Activated naive CD4-positive, alpha-beta T cell (primary cell): ENCODE measurements at regions not wholly inside any gene's neighbourhood (a gene's known extent, or its start where the extent isn't known, plus 50 kb on each side); places are given as distances from the start of the nearest gene placed in this dataset.

Source experiments
- DNase-seq, 4 experiments: peaks; one replicate each; lab custom pipeline; 2025; lab: John Stamatoyannopoulos, UW

DNA sequence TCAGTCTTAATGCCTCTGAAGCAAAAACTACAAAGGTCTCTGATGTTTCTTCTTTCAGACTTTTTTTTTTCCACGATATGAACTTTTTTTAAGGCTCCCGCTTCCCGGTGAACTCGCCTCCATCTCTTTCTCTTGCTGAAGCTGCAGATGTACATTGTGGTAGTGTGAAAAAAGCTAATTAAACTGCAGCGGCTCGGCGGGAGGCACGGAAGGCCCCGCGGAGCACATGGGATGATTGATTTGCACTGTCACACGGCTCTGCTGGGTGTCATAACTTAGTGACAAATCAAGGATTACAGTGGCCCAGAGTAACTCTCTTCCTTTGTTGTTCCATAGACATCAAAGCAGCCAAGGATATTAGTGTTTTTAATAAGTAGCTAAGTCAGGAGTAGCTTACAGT lies 196.3 kb downstream of the AXIN2 start:
- DNase-seq: no peak

DNA sequence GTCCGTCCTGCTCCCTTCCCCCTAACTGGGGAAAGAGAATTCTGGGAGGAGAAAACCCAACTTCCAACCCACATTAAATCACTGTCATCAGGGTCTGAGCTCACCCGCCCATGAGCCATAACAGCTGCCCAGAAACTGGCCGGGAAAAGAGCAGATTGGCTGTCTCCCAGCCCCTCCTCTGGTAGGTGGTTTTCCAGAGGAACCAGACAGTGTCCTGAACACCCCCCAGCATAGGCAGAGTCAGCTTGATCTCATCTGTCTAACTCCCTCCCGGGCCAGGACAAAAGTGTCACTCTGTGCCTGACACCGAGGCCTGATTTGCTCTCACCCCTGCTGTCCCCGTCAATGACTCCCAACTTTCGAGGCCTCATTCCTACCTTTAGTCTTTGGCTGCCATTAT lies 197.0 kb downstream of the AXIN2 start:
- DNase-seq: no peak

DNA sequence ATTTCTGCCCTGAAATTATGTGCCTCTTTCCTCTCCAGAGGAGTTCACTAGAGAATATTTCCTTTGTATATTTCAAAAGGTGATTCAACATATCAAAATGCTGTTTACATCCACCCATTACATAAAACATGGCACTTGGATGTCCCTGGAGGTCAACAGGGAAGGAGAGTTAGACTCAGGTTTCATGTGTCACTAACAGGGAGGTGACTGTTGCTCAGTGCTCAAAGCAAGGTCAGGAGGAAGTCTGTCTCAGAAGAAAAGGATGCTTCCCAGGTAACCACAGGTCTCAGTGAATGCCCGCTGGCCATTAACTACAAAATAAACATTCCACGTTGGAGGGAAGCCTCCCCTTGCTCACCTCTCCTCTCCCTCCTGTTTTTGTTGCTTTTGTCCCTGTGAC lies 198.6 kb downstream of the AXIN2 start:
- no peak for DNase-seq

DNA sequence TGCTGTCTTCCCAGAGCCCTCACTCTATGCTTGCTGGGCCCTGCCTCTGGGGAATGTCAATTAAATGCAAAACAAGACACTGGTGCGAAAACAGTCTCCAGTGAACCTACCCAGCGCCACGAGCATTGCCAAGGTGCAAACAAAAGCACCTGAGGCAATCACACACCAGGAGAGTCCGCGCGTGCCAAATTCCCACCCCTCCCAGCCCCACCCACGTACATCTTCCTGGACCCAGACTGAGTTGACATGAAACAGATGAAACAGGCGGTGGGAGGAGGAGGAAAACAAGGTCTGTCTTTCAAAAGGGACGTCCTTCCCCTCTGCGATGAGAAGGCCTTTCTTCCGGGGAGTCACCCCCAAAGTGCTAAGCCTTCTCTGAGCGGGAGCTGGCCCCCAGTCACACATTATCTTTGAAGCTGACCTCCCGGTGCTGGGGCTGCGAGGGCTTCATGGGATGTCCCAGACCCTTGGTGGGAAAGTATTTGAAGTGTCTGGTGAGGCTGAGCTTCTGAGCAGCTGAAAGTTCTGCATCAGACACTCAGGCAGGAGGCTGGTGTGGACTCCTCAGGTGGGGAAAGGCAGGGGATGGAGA lies 200.4 kb downstream of the AXIN2 start:
- DNase-seq: no peak

DNA sequence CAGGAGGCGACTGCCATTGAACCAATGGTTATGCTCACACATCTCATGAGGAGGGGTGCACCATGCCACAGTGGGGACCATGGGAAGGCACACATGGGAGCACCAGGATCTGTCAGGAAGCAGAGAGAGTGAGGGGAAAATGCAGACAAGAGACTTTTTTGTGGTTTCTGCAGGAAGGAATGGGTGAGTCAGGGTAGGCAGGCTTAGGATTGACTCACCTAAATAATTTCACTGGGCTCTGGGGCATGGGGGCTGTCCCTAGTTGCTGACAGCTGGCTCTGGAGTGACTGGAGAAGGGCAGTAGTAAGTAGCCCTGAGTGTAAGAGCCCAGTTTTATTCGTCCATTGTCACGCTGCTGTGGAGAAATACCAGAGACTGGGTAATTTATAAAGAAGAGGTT lies 202.4 kb downstream of the AXIN2 start:
- no peak for DNase-seq

DNA sequence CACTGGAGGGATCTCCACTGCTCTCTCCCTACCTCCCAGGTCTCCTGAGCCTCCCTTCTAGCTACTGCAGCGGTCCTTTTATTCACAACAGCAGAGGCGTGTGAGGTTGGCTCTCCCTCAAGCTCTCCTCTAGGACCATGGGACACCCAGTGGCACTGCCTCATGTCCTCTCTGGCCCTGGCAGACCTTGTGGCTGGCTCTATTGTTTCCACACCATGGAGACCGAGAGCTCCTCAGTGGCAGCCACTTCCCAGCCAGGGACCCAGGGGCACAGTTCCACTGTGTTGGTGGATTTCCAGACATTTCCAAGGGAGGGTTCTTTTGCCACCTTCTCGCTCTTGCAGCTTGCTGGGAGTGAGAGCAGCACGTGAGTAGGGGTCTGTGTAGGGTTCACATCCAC lies 204.9 kb downstream of the AXIN2 start:
- no peak for DNase-seq

DNA sequence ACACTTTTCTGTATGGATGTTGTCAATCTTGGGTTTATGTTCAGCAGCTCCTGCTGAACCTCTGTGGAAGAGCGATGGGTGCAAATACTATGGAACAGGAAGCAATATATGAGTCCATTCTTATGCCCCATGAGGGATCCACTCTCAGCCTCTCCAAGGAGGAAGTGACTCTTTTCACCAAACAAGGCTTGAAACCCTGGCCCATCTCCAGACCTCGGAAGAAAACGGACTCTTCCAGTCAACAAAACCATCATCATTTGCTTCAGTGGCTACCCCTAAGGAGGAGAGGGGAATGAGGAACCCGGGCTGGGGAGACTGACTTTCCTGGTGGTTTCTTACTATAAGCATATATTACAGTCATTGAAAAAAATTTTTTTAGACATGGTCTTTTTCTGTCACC lies 206.2 kb downstream of the AXIN2 start:
- no peak for DNase-seq

DNA sequence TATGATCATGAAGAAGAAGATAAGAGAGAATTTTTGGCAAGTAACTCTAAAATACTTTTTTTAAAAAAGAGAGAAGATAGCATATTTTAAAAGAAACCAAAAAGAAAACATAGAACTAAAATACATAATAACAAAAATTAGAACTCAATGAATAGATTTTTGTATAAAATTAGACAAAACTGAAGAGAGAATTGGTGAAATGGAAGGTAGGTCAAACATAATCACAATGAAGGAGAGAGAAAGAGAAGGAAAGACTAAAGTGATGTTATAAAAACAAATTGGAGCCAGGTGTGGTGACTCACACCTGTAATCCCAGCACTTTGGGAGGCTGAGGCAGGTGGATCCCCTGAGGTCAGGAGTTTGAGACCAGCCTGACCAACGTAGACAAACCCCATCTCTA lies 211.5 kb downstream of the AXIN2 start:
- DNase-seq: no peak

DNA sequence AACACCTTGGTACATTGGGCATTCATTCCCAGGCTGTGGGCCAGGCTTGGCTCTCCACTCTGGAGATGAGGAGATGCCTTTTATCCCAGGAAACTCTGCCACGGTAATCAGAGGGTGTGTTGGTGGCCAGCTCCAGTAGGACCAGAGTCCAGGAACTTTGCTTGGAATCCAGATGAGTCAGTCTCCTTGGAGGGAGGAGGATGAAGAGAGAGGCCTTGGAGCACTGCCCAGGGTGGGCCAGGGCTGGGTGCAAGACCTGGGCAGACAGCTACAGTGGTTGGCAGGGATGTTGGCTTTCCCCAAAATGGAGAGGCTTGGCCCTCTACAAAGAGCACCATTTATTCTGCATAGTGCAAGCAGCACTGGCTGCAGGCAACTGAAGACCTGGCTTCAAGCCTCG lies 209.0 kb downstream of the RGS9 start:
- DNase-seq: no peak

DNA sequence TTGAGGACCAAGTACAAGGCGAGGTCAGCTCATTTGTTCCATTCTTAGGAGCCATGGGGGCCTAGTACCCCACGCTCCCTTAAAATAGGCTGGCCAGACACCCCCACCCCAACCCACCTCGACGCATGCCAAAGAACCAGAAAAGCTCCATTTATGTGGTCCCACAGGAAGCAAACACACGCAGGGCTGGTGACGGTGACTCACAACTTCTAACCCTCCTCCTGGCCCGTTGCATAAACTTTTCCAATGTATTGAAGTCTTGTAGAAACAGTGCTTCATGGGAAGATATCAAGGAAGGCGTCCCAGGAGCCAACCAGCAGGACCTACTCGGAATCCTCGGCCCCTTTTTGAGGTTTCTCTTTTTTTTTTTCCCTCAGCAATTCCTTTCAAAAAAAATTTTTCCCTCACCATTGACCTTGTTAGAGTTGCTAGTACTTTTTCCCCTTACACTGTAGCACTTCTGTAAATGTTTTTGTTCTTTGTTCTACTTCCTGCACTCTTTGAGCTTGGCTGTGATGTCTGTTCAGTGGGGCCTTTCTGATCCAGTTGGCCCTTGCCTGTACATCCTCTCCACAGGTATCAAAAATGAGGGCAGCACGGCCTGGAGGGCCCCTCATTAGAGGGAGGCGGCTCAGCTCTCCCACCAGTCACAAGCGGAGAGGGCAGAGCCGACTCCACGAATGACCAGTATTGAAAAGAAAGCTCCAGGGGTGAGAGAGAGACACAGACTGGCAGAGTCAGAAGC lies 208.3 kb downstream of the RGS9 start:
- no peak for DNase-seq

DNA sequence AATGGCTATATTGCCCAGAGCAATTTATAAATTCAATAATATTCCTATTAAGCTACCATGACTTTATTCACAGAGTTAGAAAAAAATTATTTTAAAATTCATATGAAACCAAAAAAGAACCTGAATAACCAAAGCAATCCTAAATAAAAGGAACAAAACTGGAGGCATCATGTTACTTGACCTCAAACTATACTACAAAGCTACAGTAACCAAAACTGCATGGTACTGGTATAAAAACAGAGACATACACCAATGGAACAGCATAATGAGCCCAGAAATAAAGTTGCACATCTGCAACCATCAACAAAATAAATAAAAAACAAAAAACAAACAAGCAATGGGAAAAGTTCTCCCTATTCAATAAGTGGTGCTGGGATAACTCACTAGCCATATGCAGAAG lies 203.2 kb downstream of the RGS9 start:
- DNase-seq: no peak

DNA sequence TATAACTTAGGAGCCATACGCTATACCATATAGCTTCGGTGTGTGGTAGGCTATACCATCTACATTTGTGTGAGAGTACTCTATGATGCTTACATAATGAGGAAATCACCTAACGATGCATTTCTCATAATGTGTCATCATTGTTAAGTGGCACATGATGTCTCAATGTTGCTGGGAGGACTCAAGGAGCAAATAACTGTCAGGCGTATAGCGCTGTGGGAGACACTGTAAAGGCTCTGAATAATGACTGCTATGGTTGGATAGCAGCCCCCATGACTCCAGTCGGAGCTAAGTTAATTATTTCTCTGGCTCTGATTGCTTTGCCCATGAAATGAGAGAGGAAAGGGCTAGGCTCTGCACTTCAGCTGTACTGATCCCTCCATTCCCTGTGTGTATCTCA lies 197.2 kb downstream of the RGS9 start:
- no peak for DNase-seq

DNA sequence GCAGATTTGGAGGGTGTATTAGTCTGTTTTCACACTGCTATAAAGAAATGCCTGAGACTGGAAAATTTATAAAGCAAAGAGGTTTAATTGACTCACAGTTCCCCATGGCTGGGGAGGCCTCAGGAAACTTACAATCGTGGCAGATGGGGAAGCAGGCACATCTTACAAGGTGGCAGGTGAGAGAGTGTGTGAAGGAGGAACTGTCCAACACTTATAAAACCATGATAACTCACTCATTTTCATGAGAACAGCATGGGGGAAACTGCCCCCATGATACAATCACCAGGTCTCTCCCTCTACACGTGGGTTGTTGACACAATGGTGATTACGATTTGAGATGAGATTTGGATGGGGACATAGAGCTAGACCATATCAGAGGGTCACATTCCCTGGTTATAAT lies 195.6 kb downstream of the RGS9 start:
- no peak for DNase-seq

DNA sequence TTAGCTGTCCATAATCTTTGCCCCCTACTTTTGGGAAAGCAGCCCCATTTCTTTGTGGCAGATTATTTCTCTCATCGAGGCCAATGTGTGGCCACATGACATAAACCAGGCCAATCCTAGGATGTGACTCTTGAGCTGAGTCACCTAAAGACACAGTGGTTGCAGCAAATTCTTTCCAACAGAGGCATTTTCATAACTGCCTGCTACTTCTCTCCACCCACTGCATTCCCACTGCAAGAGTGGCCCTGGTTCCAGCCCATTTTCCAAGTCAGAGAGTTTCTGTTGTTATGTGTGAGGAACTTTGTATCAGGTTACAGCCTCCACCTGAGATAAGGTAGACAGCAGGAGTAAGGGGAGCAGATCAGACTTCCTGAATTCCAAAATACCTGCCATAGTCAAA lies 195.2 kb downstream of the RGS9 start:
- no peak for DNase-seq

DNA sequence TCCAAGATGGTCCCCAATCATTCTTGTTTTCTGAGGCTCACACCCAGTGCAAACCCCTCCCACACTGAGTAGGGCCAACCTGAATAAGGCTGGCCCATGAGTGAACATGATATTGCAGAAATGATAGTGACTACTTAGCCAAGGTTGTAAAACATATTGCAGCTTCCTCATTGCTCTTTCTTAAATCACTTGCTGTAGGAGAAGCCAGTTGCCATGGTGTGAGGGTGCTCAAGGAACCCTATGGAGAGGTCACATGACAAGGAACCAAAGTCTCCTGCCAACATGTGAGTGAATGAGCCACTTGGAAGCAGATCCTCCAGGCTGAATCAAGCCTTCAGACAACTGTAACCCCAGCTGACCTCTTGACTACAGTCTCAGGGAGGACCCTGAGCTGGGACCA lies 191.4 kb downstream of the RGS9 start:
- no peak for DNase-seq

DNA sequence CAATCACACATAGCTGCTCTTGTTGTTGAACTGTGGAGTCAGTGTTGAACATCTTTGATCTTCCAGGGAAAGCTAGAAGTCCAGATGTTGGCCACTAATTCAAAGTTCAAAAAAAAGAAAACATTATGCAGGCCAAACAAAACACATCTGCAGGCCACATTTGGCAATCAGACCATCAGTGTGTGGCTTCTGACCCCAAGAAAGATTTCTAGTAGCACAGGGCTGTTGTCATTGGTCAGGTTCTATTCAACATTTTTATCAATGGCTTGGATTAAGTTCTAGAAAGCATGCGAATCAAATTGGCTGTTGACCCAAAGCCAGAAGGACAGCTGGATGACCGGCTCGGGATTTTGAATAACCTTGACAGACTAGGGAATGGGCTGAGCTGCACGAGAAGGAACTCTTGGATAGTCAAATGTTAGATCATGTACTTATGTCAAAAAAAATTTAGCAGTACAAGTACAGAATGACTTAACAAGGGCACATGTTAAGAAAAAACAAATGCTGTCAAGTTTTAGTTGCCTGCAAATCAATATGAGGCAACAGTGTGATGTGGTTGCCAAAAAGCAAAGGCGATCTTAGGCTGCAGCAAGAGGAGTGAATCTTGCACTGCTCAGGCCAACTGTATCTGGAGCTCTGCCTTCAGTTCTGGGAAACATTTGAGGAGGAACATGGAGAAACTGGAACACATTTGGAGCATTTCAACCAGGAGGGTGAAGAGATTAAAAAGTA lies 187.6 kb downstream of the RGS9 start:
- no peak for DNase-seq

DNA sequence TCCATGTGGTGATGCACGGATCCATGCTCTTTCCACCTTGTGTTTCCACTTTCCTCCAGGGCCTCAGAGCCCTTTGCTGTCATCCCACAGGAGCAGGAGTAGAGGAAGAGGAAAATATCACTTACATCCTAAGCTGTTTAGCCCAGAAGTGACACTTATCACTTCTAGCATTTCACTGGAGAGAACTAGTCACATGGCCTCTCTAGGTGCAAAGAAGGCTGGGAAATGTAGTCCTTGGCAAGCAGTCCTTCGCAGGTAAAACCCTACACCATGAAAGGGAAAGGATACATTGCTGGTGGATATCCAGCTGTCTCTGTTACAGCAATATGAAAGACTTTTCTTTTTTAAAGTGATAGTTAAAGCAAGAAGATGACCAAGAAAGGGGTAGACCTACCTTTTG lies 185.9 kb downstream of the RGS9 start:
- DNase-seq: no peak

DNA sequence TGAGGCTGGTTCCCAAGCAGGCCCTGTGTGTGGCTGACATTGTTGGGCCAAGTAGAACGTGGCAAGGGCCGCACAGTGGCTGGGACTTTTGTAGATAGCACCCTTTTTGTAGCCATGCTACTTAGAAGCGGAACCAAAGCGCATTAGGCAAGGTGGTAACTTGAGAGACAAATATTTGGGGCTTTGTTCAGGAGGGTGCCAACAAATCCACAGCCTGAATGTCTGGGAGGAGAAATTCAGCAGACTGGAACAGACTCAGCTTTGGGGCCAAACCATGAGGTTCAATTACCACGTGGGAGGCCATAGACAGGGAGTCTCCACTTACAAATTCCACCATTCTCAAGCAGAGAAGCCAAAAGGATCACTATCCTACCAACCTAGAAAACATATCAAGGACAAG lies 183.7 kb downstream of the RGS9 start:
- DNase-seq: no peak

DNA sequence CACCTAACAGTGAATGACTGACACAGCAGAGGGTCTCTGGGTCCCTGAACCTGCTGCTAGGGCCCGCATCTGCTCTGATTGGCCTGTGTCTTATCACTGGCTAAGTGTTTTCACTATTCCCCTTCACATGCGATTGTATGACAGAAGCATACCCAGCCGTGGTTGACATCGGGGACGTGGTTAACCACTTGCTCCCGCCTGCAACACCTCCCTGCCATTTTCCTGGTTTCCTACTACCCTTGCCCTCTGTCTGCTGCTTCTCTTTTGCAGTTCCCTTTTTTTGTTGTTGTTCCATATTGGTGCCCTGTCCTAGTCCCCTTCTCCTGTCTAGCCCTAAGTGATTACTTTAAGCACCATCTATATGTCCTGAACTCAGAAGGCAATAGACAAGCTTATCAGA lies 177.0 kb downstream of the RGS9 start:
- DNase-seq: no peak

DNA sequence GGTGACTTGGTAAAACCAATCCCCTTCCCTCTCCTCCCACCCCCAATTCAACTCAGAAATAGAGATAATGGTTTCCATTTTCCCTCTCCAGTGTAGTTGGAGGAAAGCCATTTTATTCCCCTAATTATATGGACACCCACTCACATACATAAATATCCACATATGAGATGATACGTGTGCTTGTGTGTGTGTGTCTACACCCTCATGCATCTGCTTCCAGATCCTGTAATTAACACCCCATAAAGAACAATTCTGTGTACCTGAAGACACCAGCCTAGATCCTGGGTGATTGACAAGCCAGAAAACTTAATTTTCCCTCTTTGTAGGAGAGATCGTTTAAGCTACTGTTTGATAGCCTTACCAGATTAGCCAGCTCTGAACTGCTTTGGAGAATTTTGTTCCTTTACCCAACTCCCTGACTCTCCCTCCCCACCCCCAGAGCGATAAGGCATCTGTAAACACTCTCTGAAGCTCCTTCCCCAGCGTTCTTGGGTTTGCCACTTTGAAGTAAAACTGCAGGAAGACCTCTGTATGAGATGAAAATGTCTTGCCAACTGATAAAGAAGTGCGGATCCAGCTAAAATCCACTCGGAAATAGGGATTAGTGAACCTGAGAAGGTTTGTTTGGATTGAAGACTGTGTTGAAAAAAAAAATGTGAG lies 175.7 kb downstream of the RGS9 start:
- no peak for DNase-seq

DNA sequence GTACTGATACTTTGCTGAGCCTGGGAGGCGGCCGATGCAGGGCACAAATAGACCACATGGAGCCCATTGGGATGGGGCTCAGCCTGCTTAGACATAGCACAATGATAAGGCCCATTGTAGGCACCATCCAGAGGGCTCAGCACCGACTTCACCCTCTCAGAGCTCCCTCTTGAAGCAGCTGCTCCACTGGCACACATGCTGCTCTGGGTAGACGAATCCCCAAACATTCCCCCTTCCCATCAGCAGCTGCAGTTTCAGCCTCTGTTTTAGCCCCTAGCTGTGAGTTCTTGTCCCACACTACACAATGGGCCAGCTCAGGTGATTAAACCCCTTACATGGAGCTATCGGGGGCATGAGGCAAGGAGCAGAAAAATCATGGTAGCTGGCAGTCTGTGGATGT lies 174.1 kb downstream of the RGS9 start:
- DNase-seq: no peak

DNA sequence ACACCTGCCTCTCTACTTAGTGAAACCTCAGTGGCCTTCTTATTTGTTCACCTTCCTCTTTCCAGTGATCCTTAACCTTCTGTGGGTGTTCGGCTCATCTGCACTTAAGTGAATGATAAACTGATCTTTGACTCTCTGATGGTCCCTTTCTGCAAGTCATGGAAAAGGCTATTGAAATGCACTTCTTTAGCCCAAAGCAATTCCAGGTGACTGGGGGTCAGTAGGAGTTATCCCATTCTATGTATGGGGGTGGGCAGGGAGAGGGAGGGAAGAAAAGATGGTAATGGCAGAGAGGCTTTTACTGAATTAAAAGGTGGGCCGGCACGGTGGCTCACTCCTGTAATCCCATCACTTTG lies 170.8 kb downstream of the RGS9 start:
- no peak for DNase-seq
